Gastroesophageal sphincter (tissue), 3 donors: ENCODE measurements at regions not wholly inside any gene's neighbourhood (a gene's known extent, or its start where the extent isn't known, plus 50 kb on each side); places are given as distances from the start of the nearest gene placed in this dataset.

ENCODE experiments used
- CTCF ChIP-seq, 4 experiments: fragments of 200-600 bp in 2 of 4; fragments of 450-650 bp in 2 of 4; sonication (generic) in 1 of 4; IDR thresholded peaks; one replicate each; pipeline ENCODE4 v1.5.1; 2017 to 2019; ENCODE audit warnings: antibody characterized with exemption in 4 of 4, mild to moderate bottlenecking in 2 of 4, moderate library complexity in 2 of 4
- EP300 ChIP-seq: sonication (generic); formaldehyde crosslinking; IDR thresholded peaks from one replicate; pipeline ENCODE4 v1.6.1; 2017; ENCODE audit warnings: antibody characterized with exemption, mild to moderate bottlenecking
- POLR2A ChIP-seq, 2 donors: fragments of 450-650 bp; IDR thresholded peaks; one replicate each; pipeline ENCODE4 v1.6.1; 2017; ENCODE audit warnings: antibody characterized with exemption in 2 of 2, mild to moderate bottlenecking in 2 of 2, moderate library complexity in 1 of 2
- POLR2AphosphoS5 ChIP-seq: sonication (generic); formaldehyde crosslinking; IDR thresholded peaks from one replicate; pipeline ENCODE4 v1.6.1; 2017; ENCODE audit warnings: antibody characterized with exemption

- no peak for TF ChIP-seq CTCF (IDR thresholded peaks at IDR 0.05)
- no peak for TF ChIP-seq POLR2AphosphoS5
- TF ChIP-seq EP300: no peak
- TF ChIP-seq POLR2A (IDR thresholded peaks at IDR 0.05): no peak
These were observed 52.3 kb upstream of the TRIM24 start for GRCh38 chr7:138407792-138408191.
